ENCODE measurements at regions not wholly inside any gene's neighbourhood (a gene's known extent, or its start where the extent isn't known, plus 50 kb on each side); places are given as distances from the start of the nearest gene placed in this dataset.

DNA sequence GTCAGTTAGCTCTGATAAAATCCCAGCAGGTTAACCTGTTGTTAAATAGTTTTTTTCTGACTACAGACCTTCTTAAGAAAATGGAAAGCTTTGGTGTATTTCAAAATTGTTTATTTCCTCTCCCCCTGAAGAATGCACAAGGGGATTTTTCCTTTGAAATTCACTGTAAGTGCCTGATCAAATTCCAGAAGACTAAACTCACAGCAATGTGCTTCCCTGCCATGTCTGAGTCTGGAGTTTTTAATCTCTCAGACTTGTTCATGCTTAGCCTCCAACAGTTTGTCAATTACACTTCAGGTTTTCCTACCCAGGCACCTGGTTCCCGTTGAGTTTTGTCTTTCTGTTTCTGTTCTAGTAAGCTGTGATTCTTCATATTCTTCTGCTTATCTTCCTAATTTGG, 961.6 kb upstream of the CDH18 start:
- TF ChIP-seq, protein P1, sequence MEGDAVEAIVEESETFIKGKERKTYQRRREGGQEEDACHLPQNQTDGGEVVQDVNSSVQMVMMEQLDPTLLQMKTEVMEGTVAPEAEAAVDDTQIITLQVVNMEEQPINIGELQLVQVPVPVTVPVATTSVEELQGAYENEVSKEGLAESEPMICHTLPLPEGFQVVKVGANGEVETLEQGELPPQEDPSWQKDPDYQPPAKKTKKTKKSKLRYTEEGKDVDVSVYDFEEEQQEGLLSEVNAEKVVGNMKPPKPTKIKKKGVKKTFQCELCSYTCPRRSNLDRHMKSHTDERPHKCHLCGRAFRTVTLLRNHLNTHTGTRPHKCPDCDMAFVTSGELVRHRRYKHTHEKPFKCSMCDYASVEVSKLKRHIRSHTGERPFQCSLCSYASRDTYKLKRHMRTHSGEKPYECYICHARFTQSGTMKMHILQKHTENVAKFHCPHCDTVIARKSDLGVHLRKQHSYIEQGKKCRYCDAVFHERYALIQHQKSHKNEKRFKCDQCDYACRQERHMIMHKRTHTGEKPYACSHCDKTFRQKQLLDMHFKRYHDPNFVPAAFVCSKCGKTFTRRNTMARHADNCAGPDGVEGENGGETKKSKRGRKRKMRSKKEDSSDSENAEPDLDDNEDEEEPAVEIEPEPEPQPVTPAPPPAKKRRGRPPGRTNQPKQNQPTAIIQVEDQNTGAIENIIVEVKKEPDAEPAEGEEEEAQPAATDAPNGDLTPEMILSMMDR (IDR thresholded peaks at IDR 0.05; ENCODE audit: low read length), result no peak
- TF ChIP-seq EZH2 (optimal IDR thresholded peaks at IDR 0.05; ENCODE audit: low read depth, low read length) (no peak), EZH2phosphoT487 (IDR thresholded peaks at IDR 0.05; ENCODE audit: low read length) (no peak)

Data from MM.1S (cell line).